ENCODE measurements at regions not wholly inside any gene's neighbourhood (a gene's known extent, or its start where the extent isn't known, plus 50 kb on each side); places are given as distances from the start of the nearest gene placed in this dataset.

DNA sequence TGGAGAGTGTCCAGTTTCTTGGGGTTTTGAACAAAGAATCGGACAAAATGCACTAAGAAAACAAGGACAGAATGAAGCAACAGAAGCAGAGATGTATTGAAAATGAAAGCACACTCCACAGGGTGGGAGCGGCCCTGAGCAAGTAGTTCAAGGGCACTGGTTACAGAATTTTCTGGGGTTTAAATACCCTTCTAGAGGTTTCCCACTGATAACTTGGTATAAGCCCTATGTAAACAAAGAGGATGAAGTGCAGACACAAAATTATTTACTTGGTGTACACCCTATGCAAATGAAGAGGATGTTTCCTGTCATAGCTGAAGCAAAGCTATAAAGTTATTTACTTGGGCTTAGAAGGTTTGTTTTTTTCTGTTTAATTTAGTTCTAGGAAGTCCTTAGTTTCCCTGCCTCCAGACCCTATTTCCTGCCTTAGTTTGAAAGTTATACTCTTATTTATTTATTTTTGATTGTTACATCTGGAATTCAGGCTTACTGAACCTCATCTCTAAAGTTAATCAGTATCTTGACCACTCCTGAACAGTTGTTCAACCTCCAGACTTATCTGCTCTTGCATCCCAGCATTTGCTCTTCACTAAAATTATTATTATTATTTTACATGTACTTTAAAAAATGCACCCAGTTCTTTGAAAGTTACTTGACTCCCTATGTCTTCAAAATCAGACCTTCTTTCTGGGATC, 193.5 kb downstream of the SPP2 start:
- FAIRE-seq = no peak

DNA sequence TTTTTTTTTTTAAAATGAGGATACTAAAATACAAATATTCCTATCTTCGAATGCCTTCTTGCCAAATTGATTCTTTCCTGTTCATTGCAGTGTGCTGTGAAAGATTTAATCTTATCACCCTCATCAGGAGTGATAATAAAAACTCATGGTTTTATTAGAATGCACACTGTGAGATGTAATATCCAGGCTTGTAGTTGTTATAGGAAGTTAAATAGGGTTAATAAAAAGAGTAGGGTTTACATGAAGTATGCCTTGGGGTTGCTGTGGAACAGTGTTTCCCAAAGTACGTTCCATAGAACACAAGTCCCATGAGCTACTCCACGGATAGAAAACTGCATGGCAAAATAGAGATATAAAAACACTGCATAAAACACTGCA, 191.9 kb downstream of the SPP2 start:
- no peak for FAIRE-seq

DNA sequence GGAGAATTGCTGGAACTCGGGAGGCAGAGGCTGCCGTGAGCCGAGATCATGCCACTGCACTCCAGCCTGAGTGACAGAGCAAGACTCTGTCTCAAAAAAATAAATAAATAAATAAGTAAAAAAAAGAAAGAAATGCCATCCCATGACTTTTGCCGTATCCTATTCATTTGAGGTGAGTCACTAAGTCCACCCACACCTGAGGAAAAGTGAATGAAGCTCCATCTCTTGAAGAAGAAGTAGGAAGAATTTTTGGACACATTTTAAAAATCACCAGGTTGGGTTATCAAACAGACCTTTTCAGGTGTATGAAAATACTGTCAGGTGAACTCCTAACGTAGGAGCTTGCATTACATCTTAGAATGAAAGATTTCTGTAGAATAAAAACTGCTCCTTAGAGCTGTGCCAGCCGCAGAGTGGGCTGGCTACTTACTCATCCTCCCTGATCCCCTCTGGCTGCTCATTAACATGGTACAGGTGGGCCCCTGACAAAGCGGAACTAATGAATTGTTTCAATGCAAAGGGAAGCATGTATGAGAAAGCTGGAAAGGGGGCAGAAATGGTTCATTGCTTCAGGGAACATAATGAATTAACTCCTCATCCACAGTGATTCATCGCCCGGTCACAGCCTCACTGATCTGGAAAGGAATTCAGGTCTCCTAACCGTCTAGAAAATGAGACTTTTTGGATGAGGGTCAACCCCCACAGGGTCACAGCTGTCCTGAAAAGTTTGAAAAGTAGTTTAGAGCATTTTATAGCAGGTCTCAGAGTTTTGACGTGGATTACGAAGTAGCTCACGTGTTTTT, 191.4 kb downstream of the SPP2 start:
- no peak for FAIRE-seq

DNA sequence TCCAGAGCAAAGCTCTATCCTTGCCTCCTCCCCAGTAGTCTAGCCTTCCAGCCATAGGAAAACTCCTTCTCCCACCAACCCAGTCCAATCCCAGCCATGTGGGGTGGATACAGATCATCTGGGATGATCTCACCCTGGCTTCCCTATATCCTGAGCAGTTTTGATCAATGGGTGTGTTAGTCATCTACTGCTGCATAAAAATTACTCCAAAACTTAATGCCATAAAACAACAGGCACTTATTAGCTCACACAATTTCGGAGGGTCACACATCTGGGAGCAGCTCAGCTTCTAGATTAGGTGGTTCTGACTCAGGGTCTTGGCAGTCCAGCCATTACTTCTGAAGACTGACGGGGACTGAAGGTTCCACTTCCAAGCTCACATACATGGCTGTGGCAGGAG, 190.4 kb downstream of the SPP2 start:
- no peak for FAIRE-seq

DNA sequence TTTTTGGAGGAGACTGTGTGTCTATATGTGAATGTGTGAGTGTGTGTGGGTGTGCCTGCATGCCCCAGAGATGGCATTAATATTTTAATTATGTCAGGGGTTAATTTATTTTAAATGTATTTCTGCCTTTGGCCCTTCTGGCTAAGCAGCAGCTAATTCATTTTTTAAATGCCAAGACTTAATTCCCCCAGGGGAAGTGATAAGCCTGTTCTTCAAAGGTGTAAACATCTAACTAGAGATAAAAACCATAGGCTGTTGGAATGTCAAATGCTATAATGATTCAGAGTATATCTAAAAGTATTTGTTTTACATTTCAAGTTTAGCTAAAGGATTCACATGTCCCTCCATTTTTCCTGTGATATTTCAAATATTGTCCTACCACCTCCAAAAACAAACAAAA, 184.7 kb downstream of the SPP2 start:
- FAIRE-seq = no peak

DNA sequence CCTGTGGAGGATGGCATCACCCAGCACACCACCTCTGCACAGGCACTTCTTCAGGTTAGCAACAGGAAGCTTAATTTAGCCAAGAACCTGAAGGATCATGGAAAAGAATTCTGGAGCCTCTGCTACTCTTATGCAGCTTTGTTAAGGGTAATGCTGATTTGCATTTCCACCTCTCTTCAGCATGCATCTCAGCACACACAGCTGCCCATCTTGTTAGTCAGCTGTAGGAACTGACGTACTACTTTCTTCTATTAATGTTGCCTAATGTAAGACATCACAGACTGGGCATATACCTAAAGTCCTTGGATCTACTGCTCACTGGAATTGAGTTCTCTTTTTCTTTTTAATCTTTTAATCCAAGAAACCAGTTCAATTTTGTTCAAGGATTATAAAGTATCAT, 181.0 kb downstream of the SPP2 start:
- FAIRE-seq = no peak

DNA sequence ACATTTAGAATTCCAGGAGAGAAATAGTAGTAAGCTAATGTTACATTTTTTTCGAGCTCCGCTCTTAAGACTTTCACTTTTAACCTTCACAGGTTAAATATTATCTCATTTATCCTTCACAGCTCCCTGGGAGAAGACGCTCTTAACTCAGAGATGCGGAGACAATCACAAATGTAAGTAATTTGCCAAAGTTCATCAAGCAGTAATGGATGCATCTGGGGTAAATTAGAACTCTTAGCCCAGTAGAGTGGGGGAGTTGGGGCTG, 168.5 kb downstream of the SPP2 start:
- FAIRE-seq = no peak

- no peak for FAIRE-seq
Observed at GRCh38 chr2:234218266-234219045, 168.0 kb downstream of the SPP2 start.

- FAIRE-seq = no peak
Observed at GRCh38 chr2:234212534-234212933, 162.0 kb downstream of the SPP2 start.

GRCh38 chr2:234211797-234212196, 161.3 kb downstream of the SPP2 start:
- FAIRE-seq = no peak

DNA sequence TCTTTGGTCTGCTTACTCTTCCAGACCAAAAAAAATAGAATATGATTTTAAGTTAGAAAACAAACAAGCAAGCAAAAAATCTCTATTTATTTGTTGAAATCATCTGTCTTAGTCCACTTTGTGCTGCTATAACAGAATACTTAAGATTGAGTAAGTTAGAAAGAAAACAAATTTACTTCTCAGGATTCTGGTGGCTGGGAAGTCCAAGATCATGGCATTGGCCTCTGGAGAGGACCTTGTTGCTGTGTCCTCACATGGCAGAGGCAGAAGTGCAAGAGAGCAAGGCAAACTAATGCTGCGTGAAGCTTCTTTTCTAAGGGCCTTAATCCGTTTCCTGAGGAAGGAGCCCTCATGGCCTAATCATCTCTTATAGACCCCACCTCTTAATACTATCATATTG, 156.2 kb downstream of the SPP2 start:
- no peak for FAIRE-seq

DNA sequence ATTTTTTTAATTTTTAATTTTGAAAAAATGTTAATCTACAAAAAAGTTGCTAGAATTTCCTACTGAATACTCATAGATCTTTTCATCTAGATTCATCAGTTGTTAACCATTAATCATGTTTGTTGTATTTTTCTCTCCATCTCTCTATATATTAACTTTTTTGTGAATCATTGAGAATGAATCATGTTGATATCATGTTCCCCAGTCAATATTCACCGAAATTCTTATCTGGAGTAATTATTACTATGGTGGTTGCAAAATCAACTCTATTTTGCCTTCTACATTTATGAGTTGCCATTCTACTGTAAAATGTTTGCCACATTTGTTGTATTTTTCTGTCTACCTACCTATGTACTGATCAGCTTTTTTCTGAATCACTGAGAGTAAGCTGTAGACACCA, 154.0 kb downstream of the SPP2 start:
- FAIRE-seq = peak; percentile 82

- FAIRE-seq = peak; percentile 93
Observed at GRCh38 chr2:234203135-234203984, 152.9 kb downstream of the SPP2 start.

GRCh38 chr2:234202601-234203000, 152.1 kb downstream of the SPP2 start:
- FAIRE-seq = no peak

- no peak for FAIRE-seq
Observed at GRCh38 chr2:234199996-234200395, 149.5 kb downstream of the SPP2 start.

- no peak for FAIRE-seq
Observed at GRCh38 chr2:234198976-234199375, 148.5 kb downstream of the SPP2 start.

DNA sequence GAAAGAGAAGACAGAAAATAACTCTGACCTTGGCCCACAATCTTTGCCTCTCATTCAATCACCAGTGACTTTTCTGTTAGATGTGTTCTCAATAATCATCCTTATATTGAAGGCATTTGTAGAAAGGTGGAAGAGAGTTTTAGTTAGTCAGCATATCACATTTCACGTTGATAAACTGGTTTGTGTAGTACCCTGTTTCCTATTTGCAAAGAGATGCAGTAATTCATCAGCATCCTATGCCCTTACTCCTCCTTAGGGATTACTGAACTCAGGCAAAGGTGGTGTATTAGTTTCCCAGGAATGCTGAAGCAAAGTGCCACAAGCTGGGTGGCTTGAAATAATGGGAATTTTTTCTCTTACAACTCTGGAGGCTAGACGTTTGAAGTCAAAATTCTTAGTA, 145.0 kb downstream of the SPP2 start:
- FAIRE-seq = no peak

- FAIRE-seq = no peak
Observed at GRCh38 chr2:234193977-234194563, 143.6 kb downstream of the SPP2 start.

DNA sequence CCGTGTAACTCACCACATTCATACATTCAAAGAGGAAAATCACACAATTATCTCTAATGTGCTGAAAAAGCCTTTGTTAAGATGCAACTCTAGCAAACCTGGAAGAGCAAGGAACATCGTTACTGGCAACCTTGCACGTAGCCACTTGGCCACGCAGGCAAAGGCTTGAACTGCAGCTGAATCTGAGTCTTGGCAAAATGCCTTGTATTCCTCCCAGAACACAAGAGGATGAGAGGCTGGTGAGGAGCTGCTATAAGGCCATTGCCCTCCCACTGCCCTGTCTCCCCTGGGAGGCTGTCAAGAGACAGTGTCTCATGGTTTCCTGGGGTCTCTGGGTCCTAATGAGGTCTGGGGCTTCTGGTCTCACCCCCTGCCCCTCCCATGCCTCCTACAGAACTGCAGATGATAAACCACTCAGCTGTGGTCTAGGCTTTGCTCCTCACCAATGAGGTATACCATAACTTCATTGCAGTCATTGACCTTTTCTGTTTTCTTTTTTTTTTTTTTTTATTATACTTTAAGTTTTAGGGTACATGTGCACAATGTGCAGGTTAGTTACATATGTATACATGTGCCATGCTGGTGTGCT, 141.4 kb downstream of the SPP2 start:
- FAIRE-seq = no peak

- no peak for FAIRE-seq
Observed at GRCh38 chr2:234189786-234190300, 139.3 kb downstream of the SPP2 start.

DNA sequence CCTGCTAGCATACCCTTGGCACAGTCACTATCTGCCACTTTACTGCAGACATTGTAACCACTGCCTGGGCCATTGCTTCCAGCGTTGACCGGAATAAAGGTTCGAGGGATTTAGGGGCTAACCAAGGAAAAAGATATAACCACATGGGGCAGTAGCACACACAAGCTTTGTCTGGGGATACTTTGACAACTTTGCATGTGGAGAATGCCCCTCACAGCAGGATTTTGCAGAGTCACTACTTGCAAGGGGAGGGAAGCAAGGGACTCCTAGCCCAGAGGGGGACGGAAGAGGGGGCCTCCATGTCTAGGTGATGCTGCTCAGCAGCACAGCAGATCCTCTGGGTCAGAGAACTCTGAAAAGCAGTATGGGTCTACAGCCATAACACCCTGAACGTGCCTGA, 138.7 kb downstream of the SPP2 start:
- FAIRE-seq = no peak

DNA sequence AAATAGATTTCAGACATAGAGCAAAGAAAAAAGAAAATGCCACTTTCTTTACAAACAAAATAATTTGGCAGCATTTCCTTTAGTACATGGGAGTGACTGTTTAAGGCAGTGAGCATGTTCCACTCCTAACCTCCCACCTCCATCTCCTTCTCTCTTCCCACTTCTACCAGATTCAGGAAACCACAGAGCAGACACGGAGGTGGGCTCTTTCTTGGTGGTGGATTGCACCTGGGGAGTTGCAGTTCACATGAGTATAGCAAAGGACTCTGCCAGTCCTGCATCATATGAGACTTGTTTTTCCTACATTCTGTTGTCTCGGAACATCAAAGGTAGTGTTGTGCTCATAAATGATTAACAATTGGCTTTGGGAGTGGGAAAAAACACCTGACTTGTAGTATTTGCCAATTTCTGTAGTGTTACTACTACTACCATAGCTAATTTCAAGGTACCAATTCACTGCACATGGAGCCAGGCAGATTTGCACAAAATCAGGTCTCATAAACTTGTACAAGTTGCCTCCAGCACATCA, 137.2 kb downstream of the SPP2 start:
- no peak for FAIRE-seq

Data from islet of Langerhans (tissue), 1 donor.